Neural cell (in vitro differentiated cells): ENCODE measurements at regions not wholly inside any gene's neighbourhood (a gene's known extent, or its start where the extent isn't known, plus 50 kb on each side); places are given as distances from the start of the nearest gene placed in this dataset.

Source experiments
- H2AFZ ChIP-seq: fragments of 200-600, 300-800 bp; sonication (generic), shearing (Covaris generic); 2 replicates; pipeline ENCODE4 v1.6.0; 2014; ENCODE audit warnings: low read depth, mild to moderate bottlenecking, antibody characterized with exemption, low read length, moderate library complexity
- H3F3A ChIP-seq: fragments of 200-600 bp; shearing (Covaris generic); 2 replicates; pipeline ENCODE4 v1.6.1; 2016; ENCODE audit warnings: mild to moderate bottlenecking, moderate library complexity, mixed read lengths, antibody characterized with exemption, low read length; ENCODE audit not compliant: insufficient read depth, poor library complexity, severe bottlenecking
- H3K27ac ChIP-seq: fragments of 200-600, 300-800 bp; sonication (generic), shearing (Covaris generic); 2 replicates; pipeline ENCODE4 v1.5.1; 2014; ENCODE audit warnings: mild to moderate bottlenecking, low read length, moderate library complexity
- H3K27me3 ChIP-seq: fragments of 300-800, 200-600 bp; sonication (generic), shearing (Covaris generic); 2 replicates; pipeline ENCODE4 v1.6.0; 2014; ENCODE audit warnings: mild to moderate bottlenecking, low read depth, low read length, moderate library complexity; ENCODE audit not compliant: insufficient read depth
- H3K36me3 ChIP-seq: fragments of 300-800, 200-600 bp; sonication (generic), shearing (Covaris generic); 2 replicates; pipeline ENCODE4 v1.5.1; 2014; ENCODE audit warnings: mild to moderate bottlenecking, antibody characterized with exemption, low read length, moderate library complexity; ENCODE audit not compliant: insufficient read depth
- H3K4me2 ChIP-seq: fragments of 300-800, 200-600 bp; sonication (generic), shearing (Covaris generic); 2 replicates; pipeline ENCODE4 v1.6.0; 2014; ENCODE audit warnings: mild to moderate bottlenecking, low read length
- H3K4me3 ChIP-seq: fragments of 300-800, 200-600 bp; sonication (generic), shearing (Covaris generic); 2 replicates; pipeline ENCODE4 v1.5.1; 2014; ENCODE audit warnings: mild to moderate bottlenecking, low read length, moderate library complexity
- H3K79me2 ChIP-seq: fragments of 200-600 bp; shearing (Covaris generic); replicated peaks from 2 replicates; pipeline ENCODE4 v1.6.0; 2014; ENCODE audit warnings: mild to moderate bottlenecking, low read length, moderate library complexity; ENCODE audit not compliant: insufficient read depth
- H3K9ac ChIP-seq: fragments of 300-800, 200-600 bp; sonication (generic), shearing (Covaris generic); 2 replicates; pipeline ENCODE4 v1.6.1; 2016; ENCODE audit warnings: mild to moderate bottlenecking, low read length, mixed read lengths
- H3K9me2 ChIP-seq: fragments of 200-600 bp; shearing (Covaris generic); 2 replicates; pipeline ENCODE4 v1.6.1; 2016; ENCODE audit warnings: mild to moderate bottlenecking, low read length, mixed read lengths; ENCODE audit not compliant: insufficient read depth
- H3K9me3 ChIP-seq: fragments of 200-600, 300-800 bp; sonication (generic), shearing (Covaris generic); 2 replicates; pipeline ENCODE4 v1.6.1; 2016; ENCODE audit warnings: mild to moderate bottlenecking, mixed run types, low read length, moderate library complexity, mixed read lengths
- H4K20me1 ChIP-seq: fragments of 200-600 bp; shearing (Covaris generic); 2 replicates; pipeline ENCODE4 v1.6.1; 2016; ENCODE audit warnings: mild to moderate bottlenecking, mixed run types; ENCODE audit not compliant: insufficient read depth
- CTCF ChIP-seq: fragments of 450-650 bp; IDR thresholded peaks from 2 replicates; pipeline ENCODE4 v1.5.1; 2014; ENCODE audit warnings: antibody characterized with exemption, mild to moderate bottlenecking, moderate library complexity; ENCODE audit not compliant: poor library complexity, severe bottlenecking
- EP300 ChIP-seq: fragments of 450-650 bp; conservative IDR thresholded peaks from 2 replicates; pipeline ENCODE4 v1.6.1; 2014; ENCODE audit warnings: antibody characterized with exemption, mild to moderate bottlenecking, moderate library complexity; ENCODE audit not compliant: poor library complexity, severe bottlenecking
- EZH2 ChIP-seq: fragments of 200-600, 300-800 bp; shearing (Covaris generic), sonication (generic); IDR thresholded peaks from 2 replicates; pipeline ENCODE4 v1.6.1; 2014; ENCODE audit warnings: antibody characterized with exemption, low read length, borderline replicate concordance, mild to moderate bottlenecking; ENCODE audit not compliant: insufficient read depth, poor library complexity, severe bottlenecking
- MXI1 ChIP-seq: fragments of 450-650 bp; conservative IDR thresholded peaks from 2 replicates; pipeline ENCODE4 v1.6.1; 2014; ENCODE audit warnings: antibody characterized with exemption, mild to moderate bottlenecking; ENCODE audit not compliant: poor library complexity, severe bottlenecking
- POLR2AphosphoS5 ChIP-seq: IDR thresholded peaks from 2 replicates; pipeline ENCODE4 v1.6.1; 2012
- RAD21 ChIP-seq: fragments of 450-650 bp; conservative IDR thresholded peaks from 2 replicates; pipeline ENCODE4 v1.6.1; 2014; ENCODE audit warnings: antibody characterized with exemption, mild to moderate bottlenecking, moderate library complexity
- REST ChIP-seq: IDR thresholded peaks from 2 replicates; pipeline ENCODE4 v1.6.1; 2012; ENCODE audit warnings: borderline replicate concordance
- SMC3 ChIP-seq: fragments of 450-650 bp; conservative IDR thresholded peaks from 2 replicates; pipeline ENCODE4 v1.6.1; 2014; ENCODE audit warnings: antibody characterized with exemption, mild to moderate bottlenecking, moderate library complexity; ENCODE audit not compliant: poor library complexity
- TAF1 ChIP-seq: IDR thresholded peaks from 2 replicates; pipeline ENCODE4 v1.6.1; 2012; ENCODE audit warnings: low read depth

- Histone ChIP-seq H3K79me2 (no peaks in the 10 kb centered on the region), H4K20me1 (no peaks in the 10 kb centered on the region), H2AFZ (no peak overlapping the region), H3F3A (no peaks in the 10 kb centered on the region), H3K27me3 (no peaks in the 10 kb centered on the region), H3K9ac (no peak overlapping the region), H3K27ac (no peak overlapping the region), H3K9me3 (no peaks in the 10 kb centered on the region), H3K9me2 (no peaks in the 10 kb centered on the region), H3K4me3 (no peak overlapping the region), H3K36me3 (no peaks in the 10 kb centered on the region), H3K4me2 (no peak overlapping the region)
- TF ChIP-seq POLR2AphosphoS5 (no peak), RAD21 (no peak), EZH2 (no peak), REST (no peak), EP300 (no peak), MXI1 (no peak), TAF1 (no peak), CTCF (no peak), SMC3 (no peak)
These were observed 294.2 kb downstream of the OGFRL1 start for GRCh38 chr6:71582820-71583219.

- Histone ChIP-seq H4K20me1 (no peaks in the 10 kb centered on the region), H3K27ac (no peak overlapping the region), H3K9me2 (no peaks in the 10 kb centered on the region)
These were observed 296.3 kb downstream of the OGFRL1 start for GRCh38 chr6:71584712-71585436.

More at GRCh38 chr6:71584712-71585436, 296.3 kb downstream of the OGFRL1 start:
- no peaks in the 10 kb centered on the region for H3K79me2 ChIP-seq
- H3K36me3 ChIP-seq: no peaks in the 10 kb centered on the region
- H3K4me2 ChIP-seq: no peak overlapping the region
- no peak overlapping the region for H2AFZ ChIP-seq
- no peak overlapping the region for H3K4me3 ChIP-seq
- TF ChIP-seq REST (no peak), RAD21 (no peak), SMC3 (no peak), POLR2AphosphoS5 (no peak), MXI1 (no peak), EZH2 (no peak), CTCF (no peak), EP300 (no peak), TAF1 (no peak)
- H3F3A ChIP-seq: no peaks in the 10 kb centered on the region
- H3K27me3 ChIP-seq: no peaks in the 10 kb centered on the region
- H3K9me3 ChIP-seq: no peaks in the 10 kb centered on the region
- no peak overlapping the region for H3K9ac ChIP-seq
